ENCODE measurements at regions not wholly inside any gene's neighbourhood (a gene's known extent, or its start where the extent isn't known, plus 50 kb on each side); places are given as distances from the start of the nearest gene placed in this dataset.

DNA sequence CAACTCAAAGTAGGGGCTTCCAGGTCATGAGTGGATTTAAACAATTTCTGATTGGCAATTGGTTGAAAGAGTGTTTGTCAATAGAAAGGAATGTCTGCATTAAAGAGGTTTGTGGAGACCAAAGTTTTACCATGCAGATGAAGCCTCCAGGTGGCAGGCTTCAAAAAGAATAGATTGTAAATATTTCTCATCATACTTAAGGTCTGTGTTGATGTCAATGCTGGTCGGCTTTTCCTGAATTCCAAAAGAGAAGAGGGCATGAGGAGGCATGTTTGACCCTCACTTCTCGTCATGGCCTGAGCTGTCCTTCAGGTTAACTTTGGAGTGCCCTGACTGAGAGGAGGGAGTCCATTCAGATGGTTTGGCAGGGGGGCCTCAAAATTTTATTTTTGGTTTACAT is 125.4 kb upstream of the RFC3 start:
- no peak for DNase-seq (ENCODE audit: low read depth in 2 of 2, low spot score in 1 of 2)

DNA sequence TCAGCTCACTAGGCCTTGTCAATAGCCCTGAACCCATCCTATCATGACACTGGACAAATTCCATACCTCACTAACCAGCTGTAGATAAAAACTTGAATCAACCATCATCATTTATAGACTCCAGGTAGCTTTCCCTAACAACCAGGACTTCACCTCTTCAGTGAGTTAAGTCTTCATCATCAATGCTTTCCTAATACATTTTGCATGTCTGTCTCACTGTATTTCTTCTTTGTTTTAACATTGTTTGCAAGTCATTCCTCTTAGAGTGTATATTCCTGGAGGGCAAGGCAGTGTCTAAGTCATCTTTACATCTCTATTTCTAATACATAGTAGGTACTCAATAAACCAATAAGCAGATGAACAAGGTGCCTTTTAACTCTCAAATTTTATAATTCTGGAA is 123.4 kb upstream of the RFC3 start:
- DNase-seq (ENCODE audit: low read depth in 2 of 2, low spot score in 1 of 2) = no peak

GRCh38 chr13:33696530-33696929 is 121.4 kb upstream of the RFC3 start:
- DNase-seq (ENCODE audit: low read depth in 2 of 2, low spot score in 1 of 2) = no peak

DNA sequence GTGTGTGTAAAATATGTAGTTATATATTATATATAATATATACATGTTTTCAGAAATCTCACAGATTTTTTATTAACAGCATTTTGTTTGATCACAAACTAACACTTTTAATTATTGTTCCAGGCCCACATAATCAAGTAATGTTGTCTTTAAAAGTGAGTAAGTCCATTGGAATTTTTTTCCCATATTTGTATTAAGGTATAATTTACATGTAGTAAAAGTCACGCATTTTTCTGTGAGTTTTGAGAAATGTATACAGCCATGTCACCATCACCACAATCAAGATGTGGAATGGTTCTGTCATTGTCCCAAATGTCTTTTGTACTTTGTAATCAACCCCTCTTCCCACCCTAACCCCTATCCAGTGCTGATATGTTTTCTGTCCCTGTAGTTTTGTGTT is 120.0 kb upstream of the RFC3 start:
- DNase-seq (ENCODE audit: low read depth in 2 of 2, low spot score in 1 of 2) = no peak

DNA sequence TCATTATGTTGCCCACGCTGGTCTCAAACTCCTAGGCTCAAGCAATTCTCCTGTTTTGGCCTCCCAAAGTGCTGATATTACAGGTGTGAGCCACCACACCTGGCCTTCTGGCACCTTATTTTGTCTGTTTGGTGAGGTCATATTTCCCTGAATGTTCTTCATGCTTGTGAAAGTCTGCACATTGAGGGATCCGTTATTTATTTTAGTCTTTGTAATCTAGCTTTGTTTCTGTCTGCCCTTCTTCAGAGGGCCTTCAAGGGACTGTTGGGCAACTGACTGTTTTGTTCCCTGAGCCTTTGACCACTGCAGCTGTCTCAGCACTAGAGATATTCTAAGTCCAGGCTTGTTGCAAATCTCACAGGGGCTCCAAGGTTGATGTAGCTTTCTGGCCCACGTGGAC is 110.5 kb upstream of the RFC3 start:
- DNase-seq (ENCODE audit: low read depth in 2 of 2, low spot score in 1 of 2) = no peak

DNA sequence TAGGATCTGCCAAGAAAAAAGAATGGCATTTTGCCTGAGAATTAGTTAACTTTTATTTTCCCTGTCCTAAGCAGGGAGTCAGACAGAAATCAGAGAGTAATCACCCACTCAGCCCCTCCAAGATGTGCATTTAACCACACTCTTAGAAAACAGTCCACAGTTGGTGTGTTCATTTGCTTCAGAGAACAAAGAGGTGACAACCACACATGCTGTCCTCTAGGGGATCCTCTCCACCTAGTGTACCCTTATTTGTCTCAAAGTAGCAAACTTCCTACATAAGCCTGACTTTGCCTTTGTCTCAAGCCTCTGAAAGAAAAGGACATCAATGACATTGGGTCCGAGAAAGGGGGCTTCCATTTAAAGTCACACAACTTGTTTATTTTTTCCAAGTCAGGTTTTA is 107.0 kb upstream of the RFC3 start:
- DNase-seq (ENCODE audit: low read depth in 2 of 2, low spot score in 1 of 2) = no peak

GRCh38 chr13:33711436-33711835 is 106.5 kb upstream of the RFC3 start:
- DNase-seq (ENCODE audit: low read depth in 2 of 2, low spot score in 1 of 2) = no peak

GRCh38 chr13:33717775-33718174 is 100.2 kb upstream of the RFC3 start:
- no peak for DNase-seq (ENCODE audit: low read depth in 2 of 2, low spot score in 1 of 2)

- DNase-seq (ENCODE audit: low read depth in 2 of 2, low spot score in 1 of 2) = no peak
Observed at GRCh38 chr13:33721724-33722123, 96.2 kb upstream of the RFC3 start.

DNA sequence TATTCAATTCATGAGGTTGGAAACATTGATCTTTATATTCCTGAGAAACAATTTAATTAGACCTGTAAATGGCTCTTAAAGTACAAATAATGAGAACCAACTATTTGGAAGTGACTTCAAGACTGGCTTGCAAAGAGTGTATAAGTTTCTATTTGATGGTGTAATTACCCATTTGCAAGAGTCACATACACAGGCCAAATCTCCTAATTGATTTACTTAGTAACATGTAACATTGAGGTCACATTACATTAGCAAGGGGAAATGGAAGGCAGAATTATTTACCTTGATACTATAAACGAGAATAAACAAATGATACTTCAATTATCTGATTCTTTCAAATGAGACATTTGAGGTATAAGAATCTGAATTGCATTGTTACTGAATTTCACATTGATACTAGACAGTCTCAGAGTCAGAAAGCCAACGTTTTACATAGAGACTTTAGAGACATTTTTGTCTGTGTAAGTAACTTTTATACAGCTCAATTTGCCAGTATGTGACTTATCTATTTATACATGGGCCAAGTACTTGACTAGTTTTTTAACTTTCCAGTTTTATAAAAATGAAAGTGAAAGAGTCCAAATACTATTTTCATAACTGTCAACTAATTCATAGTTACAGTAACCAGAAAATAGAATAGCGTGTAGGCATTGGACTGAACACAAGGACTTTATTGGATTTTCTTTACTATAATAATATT is 95.6 kb upstream of the RFC3 start:
- no peak for DNase-seq (ENCODE audit: low read depth in 2 of 2, low spot score in 1 of 2)

GRCh38 chr13:33723365-33723764 is 94.6 kb upstream of the RFC3 start:
- no peak for DNase-seq (ENCODE audit: low read depth in 2 of 2, low spot score in 1 of 2)

GRCh38 chr13:33723772-33724435 is 94.0 kb upstream of the RFC3 start:
- DNase-seq (ENCODE audit: low read depth in 2 of 2, low spot score in 1 of 2) = peak; percentile 19 to 24

DNA sequence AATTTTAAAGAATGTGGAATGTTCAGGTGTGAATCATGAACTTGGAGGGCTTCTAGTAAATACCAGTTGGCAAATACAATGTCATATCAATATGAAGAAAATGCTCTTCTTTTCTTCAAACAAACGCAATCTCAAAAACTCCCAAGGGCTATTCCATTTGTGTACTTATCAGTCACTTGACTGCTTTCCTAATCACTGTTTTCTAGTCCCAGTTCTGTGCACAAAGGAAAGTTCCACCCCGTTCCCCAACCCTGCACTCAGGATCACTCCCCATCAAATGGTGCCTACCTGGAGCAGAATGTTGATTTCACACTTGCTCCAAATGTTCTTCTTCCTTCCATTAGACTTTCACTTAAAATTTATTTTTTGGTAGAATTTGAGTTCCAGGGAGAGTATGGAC is 92.6 kb upstream of the RFC3 start:
- DNase-seq (ENCODE audit: low read depth in 2 of 2, low spot score in 1 of 2) = no peak

GRCh38 chr13:33727297-33728083 is 90.5 kb upstream of the RFC3 start:
- no peak for DNase-seq (ENCODE audit: low read depth in 2 of 2, low spot score in 1 of 2)

GRCh38 chr13:33728271-33729037 is 89.5 kb upstream of the RFC3 start:
- no peak for DNase-seq (ENCODE audit: low read depth in 2 of 2, low spot score in 1 of 2)

DNA sequence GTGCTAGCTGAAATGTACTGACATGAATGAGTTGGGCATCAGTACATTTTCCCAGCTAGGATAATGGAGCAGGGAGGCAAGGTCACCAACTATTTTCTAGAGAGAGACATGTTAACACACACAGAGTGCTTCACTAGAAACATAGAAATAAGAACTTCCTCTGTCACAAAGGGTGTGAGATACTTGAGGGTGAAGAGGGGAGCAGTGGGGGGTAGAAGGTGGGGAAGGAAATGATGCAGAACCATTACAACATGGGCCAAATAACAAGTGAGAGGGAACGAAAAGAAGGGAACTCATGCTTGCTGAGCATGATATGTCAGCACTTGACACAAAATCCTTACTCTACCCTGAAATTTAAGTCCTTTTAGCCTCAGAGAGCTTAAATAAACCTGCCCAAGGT is 87.8 kb upstream of the RFC3 start:
- DNase-seq (ENCODE audit: low read depth in 2 of 2, low spot score in 1 of 2) = no peak

- no peak for DNase-seq (ENCODE audit: low read depth in 2 of 2, low spot score in 1 of 2)
Observed at GRCh38 chr13:33730619-33731018, 87.3 kb upstream of the RFC3 start.

- DNase-seq (ENCODE audit: low read depth in 2 of 2, low spot score in 1 of 2) = no peak
Observed at GRCh38 chr13:33735276-33735675, 82.7 kb upstream of the RFC3 start.

- no peak for DNase-seq (ENCODE audit: low read depth in 2 of 2, low spot score in 1 of 2)
Observed at GRCh38 chr13:33739254-33739653, 78.7 kb upstream of the RFC3 start.

DNA sequence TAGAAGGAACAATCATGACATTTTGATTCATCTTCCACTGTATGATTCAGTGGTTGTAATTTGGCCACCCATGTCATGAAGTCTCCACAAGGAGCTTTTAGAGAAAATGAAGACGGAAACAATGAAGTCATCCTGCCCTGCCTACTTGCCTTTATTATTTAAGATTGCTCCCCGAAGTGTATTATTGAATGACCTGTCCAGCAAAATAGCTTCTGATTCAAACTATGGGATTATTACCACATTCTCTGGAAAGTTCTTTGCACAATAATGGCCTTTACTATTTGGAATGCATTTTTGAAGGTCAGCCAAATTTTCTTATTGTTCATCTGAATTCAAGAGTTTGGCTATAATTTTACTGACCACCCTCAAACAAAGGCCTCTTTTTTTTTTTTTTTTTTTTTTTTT is 77.8 kb upstream of the RFC3 start:
- no peak for DNase-seq (ENCODE audit: low read depth in 2 of 2, low spot score in 1 of 2)

DNA sequence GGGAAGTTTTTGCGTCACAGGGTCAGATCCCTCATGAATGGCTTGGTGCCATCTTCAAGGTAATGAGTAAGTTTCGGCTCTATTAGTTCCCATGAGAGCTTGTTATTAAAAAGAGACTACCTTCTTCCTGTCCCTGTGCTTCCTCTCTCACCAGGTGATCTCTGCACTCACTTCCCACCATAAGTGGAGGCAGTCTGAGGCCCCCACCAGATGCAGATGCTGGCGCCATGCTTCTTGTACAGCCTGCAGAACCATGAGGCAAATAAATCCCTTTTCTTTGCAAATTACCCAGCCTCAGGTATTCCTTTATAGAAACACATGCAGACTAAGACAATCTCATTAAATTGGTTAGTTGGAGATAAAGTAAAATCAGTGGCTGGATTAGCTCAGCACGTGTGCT is 75.6 kb upstream of the RFC3 start:
- DNase-seq (ENCODE audit: low read depth in 2 of 2, low spot score in 1 of 2) = no peak
